ENCODE measurements at regions not wholly inside any gene's neighbourhood (a gene's known extent, or its start where the extent isn't known, plus 50 kb on each side); places are given as distances from the start of the nearest gene placed in this dataset.

- Mint-ChIP-seq H3K9me3 (peaks cover 33% of the 10 kb centered on the region), H3K27ac (peak overlapping the region; percentile 11), H3K36me3 (ENCODE audit: low read depth) (peaks cover 17% of the 10 kb centered on the region), H3K4me3 (no peak overlapping the region), H3K4me1 (peaks cover 33% of the 10 kb centered on the region), H3K27me3 (ENCODE audit: low read depth, poor library complexity) (peaks cover 12% of the 10 kb centered on the region)
- TF ChIP-seq CTCF (IDR thresholded peaks at IDR 0.05) = no peak
- no peak for DNase-seq
Measured at GRCh38 chr11:76607431-76607830, 63.1 kb downstream of the LRRC32 start.

DNA sequence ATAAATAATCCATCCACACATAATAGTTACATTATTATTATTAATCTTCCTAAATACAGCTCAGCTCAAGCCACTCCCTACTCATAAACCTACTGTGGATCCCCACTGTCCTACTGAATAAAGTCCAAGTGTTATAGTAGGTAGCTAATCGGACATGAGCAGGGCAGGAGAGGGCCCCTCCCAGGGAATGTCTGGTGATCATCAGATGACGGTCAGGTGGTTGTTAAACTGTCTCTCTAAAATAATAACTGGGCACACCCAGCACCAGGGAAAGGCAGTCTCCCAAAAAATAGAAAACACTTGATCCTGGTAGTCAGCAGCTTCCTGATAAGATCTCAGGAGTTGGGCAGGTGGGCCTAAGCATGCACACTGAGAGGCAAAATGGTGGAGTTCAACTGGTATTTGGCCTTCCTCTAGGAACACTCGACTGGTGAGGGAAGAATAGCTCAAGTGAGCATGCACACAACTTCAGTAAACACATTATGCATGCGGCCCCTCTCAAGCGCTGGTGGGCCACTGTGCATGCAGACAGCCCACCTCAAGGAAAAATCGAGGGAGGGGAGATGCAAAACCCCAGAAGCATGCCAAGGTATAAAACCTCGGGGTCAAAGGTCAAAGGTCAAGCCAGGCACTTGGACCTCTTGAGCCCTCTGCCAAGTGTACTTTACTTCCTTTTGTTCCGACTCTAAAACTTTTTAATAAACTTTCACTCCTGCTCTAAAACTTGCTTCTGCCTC is 65.0 kb downstream of the LRRC32 start:
- Mint-ChIP-seq H3K27me3 (ENCODE audit: low read depth, poor library complexity) (peaks cover 12% of the 10 kb centered on the region), H3K4me1 (peaks cover 21% of the 10 kb centered on the region)

DNA sequence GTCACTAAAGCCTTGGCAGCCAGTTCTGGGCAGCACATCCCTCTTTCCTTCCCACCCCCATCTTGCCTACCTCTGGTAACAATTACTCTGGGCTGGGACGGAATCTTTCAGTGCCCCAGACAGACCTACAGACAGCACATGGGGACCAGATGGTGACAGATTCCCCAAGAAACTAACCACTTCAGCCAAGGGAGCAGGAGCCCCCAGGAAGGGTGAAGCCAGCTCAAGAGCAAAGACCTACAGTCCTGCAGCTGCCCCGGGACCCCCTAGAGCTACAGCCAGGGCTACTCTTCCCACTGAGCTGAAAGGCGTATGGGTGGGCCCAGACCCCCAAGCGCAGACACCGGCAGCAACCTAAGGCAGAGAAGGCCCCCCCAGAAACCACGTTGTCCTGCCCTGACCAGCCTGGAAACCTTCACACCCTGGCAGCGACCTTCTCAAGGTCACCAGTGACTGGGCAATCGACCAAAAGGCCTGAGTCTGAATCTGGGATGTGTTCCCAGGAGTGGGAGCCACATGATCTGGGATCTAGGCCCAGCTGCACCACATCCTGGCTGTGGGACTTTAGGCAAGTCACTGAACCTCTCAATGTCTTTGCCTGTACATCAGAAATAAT is 65.8 kb downstream of the LRRC32 start:
- DNase-seq = no peak
- Mint-ChIP-seq H3K27ac (peak overlapping the region; percentile 13), H3K27me3 (ENCODE audit: low read depth, poor library complexity) (peaks cover 12% of the 10 kb centered on the region), H3K4me1 (peaks cover 15% of the 10 kb centered on the region), H3K36me3 (ENCODE audit: low read depth) (peaks cover 17% of the 10 kb centered on the region), H3K4me3 (no peak overlapping the region), H3K9me3 (peaks cover 33% of the 10 kb centered on the region)
- no peak for TF ChIP-seq CTCF (IDR thresholded peaks at IDR 0.05)

More for the DNA sequence above, 65.0 kb downstream of the LRRC32 start:
- Mint-ChIP-seq H3K9me3 (peaks cover 33% of the 10 kb centered on the region), H3K4me3 (no peak overlapping the region), H3K36me3 (ENCODE audit: low read depth) (peaks cover 17% of the 10 kb centered on the region), H3K27ac (no peak overlapping the region)
- DNase-seq = no peak
- TF ChIP-seq CTCF (IDR thresholded peaks at IDR 0.05) = no peak

- Mint-ChIP-seq H3K27ac (peak overlapping the region; percentile 13), H3K4me3 (no peak overlapping the region), H3K27me3 (ENCODE audit: low read depth, poor library complexity) (peaks cover 12% of the 10 kb centered on the region), H3K36me3 (ENCODE audit: low read depth) (peaks cover 17% of the 10 kb centered on the region), H3K4me1 (peaks cover 18% of the 10 kb centered on the region), H3K9me3 (peaks cover 33% of the 10 kb centered on the region)
- no peak for TF ChIP-seq CTCF (IDR thresholded peaks at IDR 0.05)
- no peak for DNase-seq
Measured at GRCh38 chr11:76604081-76604625, 66.4 kb downstream of the LRRC32 start.

- Mint-ChIP-seq H3K27ac (no peak overlapping the region), H3K4me1 (peaks cover 26% of the 10 kb centered on the region), H3K9me3 (peaks cover 28% of the 10 kb centered on the region), H3K27me3 (ENCODE audit: low read depth, poor library complexity) (peaks cover 12% of the 10 kb centered on the region), H3K4me3 (no peak overlapping the region), H3K36me3 (ENCODE audit: low read depth) (peaks cover 17% of the 10 kb centered on the region)
- TF ChIP-seq CTCF (IDR thresholded peaks at IDR 0.05) = no peak
- DNase-seq = no peak
Measured at GRCh38 chr11:76603202-76603601, 67.3 kb downstream of the LRRC32 start.
